HG02870 (cell line): ENCODE measurements at regions not wholly inside any gene's neighbourhood (a gene's known extent, or its start where the extent isn't known, plus 50 kb on each side); places are given as distances from the start of the nearest gene placed in this dataset.

Experiments used
- ATAC-seq: cut with Tn5 transposase; IDR thresholded peaks from one replicate; pipeline ENCODE4 v1.9.1; 2021; ENCODE audit warnings: mild to moderate bottlenecking, moderate library complexity; ENCODE audit not compliant: unreplicated experiment

DNA sequence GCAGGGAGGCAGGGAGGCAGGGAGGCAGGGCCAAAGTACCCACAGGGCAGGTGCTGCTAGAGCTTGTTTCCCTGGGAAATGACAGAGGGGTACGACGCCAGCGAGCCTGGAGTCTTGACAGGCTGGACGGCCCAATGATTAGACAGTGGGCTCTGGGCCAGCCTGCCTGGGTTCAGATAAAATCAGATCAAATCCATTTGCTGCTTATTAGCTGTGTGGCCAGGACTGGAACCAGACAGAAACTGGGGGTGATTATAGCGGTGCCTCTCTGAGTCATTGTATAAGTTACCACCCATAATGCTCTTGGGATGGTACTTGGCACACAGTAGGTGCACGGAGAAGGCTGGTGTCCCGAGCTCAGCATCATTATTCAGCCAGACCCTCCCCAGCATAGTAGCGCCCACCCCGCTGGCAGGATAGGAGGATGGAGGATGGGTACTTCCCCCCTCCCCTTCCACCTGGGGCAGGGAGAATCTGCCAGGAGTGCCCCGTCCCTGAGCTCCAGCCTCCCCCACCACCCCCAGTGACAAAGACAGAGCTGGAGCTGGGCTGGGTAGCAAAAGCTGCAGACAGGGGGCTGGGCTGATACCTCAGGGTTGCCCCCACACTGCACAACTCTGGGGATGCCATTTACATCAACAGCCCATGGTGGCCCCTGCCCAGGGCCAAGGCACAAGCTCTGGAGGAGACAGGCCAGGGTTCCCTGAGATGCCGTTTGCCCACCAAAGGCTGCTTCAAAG is 77.6 kb upstream of the TNRC6C start:
- no peak for ATAC-seq

DNA sequence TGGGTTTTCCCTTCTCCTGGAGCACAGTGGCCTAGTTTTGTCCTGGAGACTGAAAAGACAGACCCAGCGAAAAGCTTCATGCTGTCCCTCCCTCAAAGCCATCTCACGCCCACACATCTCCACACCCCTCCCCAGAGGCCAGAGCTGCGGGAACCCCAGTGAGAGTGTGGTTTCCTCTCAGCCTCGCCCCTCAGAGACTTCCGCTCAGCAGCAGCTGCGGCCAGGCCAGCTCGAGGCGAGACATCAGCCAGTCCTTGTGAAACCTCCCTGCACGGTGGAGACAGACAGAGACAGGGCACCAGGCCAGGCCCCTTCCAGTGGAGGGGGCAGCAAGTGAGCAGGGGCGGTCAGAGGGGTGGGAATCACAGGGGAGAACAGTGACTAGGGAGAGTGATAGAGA is 77.0 kb upstream of the TNRC6C start:
- ATAC-seq = peak; percentile 83

DNA sequence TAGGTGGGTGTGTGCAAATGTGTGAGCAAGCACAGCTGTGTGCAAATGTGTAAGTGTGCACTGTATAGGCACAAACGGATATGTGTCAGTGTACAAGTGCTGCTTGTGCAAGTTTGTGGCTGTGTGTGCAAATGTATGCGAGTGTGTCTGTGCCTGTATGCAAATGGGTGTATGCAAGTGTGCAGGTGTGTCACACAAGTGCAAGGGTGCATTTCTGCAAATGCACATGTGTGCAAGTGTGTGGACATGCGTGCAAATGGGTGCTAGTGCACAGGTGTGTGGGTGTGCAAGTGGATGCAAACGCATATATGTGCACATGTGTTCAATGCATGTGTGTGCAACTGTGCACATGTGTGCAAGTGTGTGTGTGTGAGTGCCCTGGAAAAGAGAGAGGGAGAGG is 76.5 kb upstream of the TNRC6C start:
- ATAC-seq = no peak

DNA sequence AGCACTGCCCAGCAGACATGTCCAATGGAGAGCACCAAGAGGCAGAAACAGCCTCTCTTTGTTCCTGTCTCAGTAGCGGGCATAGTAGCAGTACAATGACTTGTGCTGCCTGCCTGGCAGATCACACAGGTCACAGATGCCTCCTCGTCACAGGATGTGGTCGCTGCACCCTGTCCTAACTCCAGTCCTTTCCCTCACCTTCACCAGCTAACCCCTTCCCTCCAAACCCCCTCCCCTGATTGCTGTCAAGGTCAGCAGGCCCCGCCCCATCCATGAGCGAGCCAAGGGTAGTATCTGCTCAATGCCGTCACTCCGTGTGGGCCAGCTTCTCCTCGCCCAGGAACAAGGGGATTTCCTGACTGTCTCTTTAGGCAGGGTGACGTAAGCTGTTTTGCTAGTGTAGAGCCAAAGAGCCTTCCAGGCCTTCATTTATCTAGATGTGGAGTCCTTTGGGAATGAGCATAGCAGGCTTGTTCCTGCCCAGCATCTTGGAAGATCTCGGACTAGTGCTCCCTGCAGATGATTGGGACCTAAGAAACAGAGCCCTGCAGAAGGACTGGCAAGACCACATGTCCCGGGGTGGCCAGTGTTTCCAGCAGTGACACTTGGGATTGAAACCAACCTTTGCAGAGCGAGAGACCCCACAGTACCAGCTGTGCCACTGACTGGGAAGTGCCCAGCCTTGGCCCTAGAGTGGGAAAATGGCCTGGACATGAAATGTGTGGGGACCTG is 75.9 kb upstream of the TNRC6C start:
- ATAC-seq = no peak

DNA sequence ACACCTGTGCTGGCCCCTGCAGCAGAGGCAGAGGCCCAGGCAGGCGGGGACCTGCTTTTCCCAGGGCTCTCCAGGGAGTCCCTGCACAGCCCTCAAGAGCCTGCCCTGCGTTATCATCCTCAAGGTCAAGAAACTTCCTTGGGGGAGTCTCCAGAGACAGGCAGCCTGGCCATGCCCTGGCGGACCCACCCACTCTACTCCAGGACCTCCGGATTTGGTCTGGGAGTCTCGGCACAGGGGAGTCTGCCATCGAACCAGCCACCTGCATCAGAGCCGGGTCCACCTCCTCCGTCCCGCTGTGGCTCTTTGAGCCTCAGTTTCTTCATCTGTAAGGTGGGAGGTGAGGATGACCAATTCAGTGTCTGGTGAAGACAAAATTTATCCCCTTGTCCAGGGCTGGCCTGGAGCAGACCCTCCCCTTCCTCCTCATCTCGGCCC is 75.3 kb upstream of the TNRC6C start:
- no peak for ATAC-seq

DNA sequence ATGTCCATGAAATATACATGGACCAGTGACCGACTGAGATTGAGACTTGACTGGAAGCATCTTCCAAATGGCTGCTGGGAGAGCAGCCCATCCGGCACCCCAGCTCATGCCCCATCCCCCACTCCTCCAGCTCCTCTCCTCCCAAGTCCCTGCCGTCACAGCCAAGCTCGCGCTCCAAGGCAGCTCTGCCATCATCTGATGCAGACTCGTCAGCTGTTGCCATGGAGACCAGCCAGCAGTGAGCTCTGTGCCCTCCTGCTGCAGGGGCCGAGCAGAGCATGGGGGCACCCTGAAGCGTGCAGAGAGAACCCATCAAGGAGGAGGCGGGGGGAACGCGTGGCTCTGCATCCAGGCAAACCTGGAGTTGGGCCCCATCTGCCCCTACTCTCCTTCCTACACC is 74.5 kb upstream of the TNRC6C start:
- ATAC-seq = no peak

DNA sequence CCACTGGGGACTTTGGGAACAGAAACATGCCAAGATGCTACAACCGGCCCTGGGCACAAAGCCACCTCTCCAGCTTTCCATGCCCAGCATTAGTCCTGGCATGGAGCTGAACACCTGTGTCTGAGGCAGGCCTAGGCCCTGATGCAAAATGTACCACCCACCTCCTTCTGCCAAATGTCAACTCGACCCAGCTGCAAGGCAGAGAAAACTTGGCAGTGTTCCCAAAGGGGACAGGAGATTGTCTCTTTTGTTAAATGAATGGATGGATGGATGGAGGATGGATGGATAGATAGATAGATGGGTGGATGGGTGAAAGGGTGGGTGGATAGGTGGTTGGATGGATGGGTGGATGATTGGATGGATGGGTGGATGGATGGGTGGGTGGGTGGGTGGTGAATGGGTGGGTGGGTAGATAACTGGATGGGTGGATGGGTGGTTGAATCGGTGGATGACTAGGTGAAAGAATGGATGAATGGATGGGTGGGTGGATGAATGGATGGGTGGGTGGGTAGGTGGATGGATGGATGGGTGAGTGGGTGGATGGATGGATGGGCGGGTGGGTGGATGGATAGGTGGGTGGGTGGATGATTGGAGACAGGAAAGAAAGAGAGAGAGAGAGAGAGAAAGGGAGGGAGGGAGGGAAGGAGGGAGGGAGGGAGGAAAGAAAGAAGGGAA is 73.4 kb upstream of the TNRC6C start:
- no peak for ATAC-seq

DNA sequence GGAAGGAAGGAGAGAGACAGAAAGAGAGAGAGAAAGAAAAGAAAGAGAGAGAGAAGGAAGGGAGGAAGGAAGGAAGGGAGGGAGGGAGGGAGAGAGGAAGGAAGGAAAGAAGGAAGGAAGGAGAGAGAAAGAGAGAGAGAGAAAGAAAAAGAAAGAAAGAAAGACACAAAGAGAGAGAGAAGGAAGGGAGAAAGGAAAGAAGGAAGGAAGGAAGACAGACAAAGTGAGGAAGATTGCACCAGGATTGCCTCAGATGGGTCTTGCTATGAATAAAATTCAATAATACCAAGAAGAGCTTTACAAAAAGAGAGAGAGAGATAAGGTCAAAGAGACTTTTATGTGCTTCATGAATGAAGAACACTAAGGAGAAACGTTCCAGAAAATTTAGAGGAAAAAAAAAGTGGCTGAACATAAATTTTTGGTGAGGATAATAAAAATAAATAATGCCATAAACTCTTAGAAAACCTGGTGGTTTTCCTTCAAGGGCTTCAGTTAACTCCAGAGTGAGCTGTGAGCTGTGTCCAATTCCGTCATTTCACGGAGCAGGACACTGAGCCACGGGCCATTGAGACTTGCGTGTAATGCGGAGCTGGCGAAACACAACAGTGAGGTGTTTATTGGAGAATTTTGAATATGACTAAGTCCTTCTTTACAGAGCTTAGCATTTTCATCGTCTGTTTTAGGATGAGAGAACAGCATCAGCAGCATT is 72.7 kb upstream of the TNRC6C start:
- ATAC-seq = no peak

DNA sequence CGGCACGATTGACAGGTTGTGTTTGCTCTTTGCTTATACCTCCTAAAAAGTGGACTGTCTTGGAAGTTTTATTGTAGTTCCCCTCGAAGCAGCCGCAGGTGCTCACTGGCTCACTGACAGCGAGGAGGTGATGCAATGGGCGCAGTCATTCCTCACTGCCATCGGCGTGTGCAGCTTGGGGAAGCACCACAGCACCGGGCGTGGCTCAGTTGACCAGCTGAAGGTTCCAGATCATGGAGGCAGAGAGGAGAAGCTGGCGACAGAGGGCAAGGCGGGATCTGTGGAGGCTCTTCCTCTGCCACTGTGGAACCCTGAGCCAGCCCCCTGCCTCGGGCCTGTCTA is 72.1 kb upstream of the TNRC6C start:
- ATAC-seq = no peak

DNA sequence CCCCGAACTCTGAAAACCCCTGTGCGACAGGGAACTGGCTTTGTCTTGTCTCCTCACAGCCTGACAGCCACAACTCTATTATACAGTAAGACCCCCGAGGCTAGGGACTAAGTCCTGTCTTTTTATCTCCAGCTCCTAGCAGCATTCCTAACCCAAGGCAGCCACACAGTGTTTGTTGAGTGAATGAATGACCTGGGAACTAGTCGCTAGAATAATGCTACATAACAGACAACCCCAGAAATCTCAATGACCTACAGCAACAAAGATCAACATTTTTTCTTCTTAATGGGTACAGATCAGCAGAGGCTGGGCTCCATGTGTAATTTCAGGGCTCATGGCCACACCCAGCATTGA is 71.4 kb upstream of the TNRC6C start:
- ATAC-seq = no peak

DNA sequence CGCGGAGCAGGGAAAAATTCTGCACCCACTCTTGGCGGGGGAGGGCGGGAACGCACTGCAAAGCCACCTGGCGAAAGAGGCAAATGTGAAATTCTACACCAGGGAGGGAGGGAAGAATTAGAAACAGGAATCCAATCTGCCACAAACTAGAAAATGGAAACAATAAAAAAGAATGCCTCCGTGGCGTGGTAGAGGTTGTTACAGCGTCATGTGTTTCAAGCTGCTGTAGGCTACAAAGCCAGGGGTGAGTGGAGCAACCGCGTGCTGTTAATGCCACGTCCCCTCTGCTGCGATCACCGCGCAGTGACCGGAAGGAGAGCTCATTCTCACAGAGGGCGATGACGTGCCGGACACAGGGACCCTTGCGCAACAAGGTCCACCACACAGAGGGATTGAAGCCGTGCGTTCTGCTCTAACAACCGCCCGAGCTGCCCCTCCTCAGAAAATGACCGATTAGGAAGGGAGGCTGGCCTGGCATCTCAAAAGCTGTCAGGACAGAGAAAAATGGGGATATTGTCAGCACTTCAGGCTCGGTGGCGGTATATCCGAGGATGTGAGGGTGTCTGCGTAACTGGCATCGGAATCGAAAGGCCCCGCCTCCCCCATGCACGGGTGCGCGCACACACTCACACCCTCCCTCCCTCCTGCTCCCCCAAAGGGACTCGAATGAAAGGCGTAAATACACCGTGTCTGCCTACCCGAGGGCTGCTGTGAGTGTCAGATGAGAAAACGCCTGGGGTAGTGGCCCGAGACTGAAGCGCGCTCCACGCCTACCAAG is 70.8 kb upstream of the TNRC6C start:
- ATAC-seq = no peak

DNA sequence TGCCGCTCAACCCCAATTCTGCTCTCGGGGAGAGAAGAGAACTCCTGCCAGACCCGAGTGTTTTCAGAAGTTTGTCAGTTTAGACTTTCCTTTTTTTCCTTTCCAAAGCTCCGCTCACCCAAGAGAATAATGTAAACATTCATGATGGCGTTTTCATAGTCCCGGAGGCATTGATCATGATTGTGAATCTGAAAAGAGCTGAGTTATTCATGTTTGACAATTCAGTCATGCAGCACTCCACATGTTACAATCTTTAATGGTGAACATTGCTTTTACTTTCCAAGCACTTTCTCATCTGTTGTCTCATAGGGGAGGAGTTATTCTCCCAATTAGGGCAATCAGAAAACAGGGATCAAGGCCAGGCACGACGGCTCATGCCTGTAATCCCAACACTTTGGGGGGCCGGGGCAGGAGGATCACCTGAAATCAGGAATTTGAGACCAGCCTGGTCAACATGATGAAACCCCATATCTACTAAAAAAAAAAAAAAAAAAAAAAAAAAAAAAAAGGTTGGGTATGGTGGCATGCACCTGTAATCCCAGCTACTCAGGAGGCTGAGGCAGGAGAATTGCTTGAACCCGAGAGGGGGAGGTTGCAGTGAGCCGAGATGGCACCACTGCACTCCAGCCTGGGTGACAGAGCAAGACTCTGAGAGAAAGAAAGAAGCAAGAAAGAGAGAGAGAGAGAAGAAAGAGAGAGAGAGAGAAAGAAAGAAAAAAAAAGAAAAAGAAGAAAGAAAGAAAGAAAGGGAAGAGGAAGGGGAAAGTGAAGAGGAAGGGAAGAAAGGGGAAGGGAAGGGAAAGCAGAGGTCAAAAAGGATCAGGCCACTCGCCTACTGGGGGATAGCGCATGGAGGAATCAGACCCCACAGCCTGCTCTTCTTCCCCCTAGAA is 70.0 kb upstream of the TNRC6C start:
- no peak for ATAC-seq

DNA sequence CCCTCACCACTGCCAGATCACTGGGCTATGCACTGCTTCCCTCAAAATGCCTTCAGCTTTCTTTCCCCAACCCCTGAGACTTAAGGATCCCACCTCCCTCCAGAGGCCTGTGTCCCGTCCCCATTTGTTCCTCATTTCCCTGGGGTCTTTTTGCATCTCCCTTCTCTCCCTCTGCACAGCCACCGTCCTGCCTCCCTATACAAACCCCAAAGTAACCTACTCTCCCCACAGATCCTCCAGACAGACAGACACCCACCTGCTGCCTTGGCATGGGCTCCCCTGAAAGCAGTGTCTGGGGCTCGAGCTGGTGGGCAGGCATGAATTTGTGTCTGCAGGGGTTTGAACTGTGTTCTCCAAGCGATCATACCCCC is 69.4 kb upstream of the TNRC6C start:
- ATAC-seq = no peak

DNA sequence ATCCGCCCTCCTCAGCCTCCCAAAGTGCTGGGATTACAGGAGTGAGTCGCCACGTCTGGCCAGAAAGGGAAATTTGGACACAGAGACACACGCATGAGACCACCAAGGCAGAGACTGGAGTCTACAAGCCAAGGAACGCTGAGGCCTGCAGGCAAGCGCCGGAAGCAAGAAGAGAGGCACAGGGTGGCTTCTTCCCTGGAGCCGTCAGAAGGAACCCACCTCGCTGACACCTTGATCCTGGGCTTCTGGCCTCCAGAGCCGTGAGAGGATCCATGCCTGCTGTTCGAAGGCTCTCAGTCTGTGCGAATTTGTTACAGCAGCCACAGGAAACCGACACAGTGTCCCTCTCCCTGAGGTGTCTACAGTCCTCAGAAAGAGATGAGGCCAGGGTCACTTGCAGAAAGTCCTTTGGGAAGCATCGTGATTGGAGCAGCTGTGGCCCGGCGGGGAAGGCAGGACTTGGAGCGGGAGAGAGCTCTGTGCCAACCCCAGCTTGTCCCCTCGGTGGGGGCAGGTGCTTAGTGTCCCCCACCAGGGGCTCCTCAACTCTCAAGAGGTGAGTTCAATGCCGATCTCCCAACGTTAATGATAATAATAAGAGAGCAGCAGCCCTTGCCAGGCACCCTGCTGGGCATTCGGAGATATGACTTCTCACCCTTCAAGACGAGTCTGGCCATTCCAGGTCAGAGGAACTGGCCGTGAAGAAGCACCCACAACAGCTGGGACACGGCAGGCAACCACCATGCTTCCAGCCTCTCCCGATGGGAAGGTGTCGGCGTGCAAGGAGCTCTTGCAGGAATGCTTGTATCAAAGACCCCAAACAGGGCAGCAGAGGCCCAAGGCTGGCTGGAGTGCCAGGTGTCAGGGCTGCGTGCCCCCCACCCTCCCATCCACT is 68.4 kb upstream of the TNRC6C start:
- no peak for ATAC-seq

DNA sequence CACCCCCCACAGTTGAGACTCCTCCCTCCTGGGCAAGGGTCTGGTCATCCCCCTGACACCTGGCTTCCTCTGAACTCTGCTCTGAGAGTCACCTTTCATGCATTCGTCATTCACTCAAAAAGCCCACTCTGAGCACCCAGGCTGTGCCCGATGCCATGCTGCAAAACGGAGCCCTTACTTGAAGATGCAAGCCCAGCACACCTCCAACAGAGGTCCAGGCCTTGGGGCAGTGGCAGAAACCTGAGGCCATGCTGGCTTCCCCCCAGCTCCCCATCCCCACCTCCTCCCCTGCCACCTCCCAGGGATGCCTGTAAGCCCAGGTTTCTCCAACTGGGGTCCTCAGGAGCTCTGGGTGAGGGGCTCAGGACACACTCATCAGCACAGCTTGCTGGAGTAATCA is 67.7 kb upstream of the TNRC6C start:
- no peak for ATAC-seq

DNA sequence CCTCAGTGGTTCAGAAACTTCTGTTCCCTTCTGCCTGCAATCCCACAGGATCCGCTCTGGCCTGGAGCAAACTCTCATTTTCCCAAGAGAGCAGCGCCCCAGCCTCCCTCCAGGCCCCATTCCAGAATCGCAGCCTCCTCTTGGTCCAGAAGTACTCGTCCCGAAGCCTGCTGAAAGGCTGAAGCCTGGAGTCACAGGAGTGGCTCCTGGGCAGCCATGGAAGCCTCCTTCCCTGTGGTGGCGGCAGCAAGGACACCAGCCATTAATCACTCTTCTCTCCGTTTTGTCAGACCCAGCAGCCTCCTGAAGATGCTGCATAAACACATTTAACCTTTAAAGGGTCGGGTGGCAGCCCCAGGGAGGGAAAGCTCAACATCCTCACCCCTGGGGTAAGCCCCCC is 66.9 kb upstream of the TNRC6C start:
- no peak for ATAC-seq

DNA sequence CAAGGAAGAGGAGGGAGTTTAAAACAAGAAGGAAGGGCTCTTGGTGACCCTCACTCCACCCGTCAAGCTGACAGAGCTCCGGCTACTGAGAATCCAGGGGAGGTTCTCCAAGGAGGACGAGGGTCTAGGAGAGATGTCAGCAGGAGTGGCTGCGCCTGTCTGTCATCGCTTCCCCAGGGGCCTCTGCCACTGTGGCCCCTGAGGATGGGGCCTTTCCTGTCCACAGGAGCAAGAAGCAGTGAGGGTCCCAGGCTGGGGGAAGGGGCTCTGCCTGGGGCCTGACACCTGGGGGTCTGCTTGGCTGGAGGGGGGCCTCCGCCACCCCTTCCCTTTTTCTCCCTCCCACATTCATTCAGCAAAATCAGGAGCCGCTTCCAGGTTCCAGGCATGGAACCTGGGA is 66.5 kb upstream of the TNRC6C start:
- no peak for ATAC-seq

DNA sequence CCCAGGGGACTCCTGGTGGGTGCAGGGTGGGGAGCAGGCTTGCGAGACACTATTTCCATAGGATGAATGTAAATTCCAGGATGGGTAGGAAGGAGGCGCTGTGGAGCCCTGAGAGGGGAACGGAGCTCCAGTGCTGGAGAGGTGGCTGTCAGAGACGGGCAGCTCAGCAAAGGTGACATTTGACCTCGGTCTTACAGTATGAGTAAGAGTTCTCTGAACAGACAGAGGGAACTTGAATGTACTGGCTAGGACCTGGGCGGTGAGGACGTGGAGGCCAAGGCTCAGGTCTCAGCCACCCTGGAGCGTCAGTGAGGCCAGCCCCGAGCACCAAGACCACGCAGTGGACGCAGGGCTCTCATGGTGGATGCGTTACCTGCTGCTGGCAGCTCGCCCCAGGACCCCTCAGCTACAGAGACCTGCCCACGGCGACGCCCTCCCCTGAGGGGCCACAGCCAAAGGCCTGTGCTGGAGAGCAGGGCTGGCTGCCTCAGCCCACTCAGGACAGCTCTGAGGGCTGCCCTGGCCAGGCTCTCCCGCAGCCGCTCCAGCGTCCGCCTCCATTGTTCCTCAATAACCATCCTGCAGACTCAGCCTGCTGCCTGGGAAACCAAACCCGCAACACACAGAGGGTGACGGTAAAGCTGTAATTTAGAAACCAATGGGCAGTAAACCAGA is 65.9 kb upstream of the TNRC6C start:
- ATAC-seq = no peak
